ENCODE measurements at regions not wholly inside any gene's neighbourhood (a gene's known extent, or its start where the extent isn't known, plus 50 kb on each side); places are given as distances from the start of the nearest gene placed in this dataset.
A peak's percentile ranks its signal among the peaks of the same experiment; 100 is the strongest.

DNA sequence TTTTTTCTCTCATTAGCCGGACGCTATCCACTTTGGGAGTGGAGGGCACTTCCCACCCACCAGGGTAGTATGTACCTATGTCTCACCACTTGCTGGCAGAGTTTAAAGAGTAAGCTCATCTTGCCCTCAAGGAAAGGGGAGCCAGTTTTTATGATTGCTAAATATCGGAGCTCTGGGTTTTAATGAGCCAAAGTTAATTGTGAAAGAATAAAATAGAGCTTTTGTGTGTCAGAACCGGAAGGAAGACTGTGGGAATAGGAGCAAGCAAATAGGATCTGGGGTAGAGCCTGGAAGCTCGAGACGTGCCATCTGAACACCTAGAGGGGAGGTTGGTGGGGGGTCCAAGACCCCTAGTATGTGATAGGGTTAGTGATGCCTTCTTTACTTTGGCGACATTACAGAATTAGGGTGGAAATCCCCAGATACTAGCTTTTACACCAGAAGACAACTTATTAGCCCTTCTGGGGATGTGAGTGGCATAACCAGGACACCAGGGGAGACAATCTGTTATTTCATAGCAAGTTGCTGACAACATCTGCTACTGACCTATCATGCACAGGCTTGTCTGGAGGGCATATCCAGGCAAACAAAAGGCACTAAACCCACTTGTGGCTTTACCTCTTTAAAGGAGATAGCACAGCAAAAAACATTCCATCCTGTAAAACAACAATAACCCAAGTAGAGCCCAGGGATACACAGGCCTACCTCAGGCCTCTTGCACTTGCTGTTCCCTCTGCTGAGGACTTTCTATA lies 333.8 kb downstream of the ZNF621 start:
- no peak for DNase-seq (ENCODE audit: low read depth)

DNA sequence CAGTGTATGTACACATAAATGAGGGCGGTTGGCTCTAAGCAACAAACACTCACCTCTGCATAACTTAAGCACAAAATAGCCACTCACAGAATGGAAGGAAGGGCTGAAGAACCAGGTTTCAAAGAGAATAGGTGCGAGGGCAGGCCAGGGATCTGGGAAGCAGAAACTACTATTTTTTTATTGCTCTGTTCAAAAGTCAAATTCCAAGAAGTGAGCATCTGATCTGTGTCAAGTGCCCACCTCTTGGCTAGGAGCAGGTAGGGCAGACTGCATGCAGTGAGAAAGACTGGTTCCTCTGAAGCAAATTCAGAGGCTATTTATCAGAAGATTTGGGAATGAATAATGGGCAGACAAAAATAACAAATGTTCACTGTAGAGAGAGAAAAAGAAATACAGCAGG lies 336.4 kb upstream of the CTNNB1 start:
- DNase-seq (ENCODE audit: low read depth): no peak

DNA sequence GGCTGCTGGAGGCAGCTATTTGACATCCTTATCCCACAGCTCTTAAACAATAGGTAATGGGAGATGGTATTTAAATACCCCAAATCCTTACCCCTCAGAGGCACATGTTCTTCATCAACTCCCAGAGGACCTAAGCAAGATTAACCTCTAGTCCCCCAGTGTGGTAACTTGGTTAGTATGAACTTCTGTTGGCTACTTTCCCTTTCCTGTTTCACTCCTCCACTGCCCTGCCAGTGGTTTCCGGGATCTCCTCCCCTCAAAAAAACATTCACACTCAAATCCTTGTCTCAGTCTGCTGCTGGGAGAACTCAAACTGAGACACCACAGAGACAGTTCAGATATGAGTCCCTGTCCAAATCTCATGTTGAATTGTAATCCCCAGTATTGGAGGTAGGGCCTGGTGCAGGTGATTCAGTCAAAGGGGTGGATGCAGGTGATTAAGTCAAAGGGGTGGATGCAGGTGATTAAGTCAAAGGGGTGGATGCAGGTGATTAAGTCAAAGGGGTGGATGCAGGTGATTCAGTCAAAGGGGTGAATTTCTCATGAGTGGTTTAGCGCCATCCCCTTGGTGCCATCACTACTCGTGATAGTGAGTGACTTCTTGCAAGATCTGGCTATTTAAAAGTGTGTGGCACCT lies 335.0 kb upstream of the CTNNB1 start:
- DNase-seq (ENCODE audit: low read depth): no peak

DNA sequence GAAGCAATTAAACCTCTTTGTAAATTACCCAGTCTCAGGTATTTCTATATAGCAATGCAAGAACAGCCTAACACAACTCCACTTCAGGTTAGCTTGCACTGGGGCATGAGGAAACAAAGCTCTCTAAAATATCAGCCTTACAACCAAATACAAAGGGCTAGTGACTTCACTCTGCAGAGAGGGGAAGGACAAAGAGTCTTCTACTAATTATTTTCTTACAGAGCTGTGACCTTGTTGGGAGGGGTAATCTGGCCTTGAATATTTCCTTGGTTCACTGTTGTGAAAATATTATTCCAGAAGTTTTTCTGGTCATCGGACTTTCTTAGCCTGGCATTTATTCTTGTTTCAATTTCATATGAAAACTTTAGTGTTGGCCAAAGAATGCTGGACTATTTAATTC lies 334.4 kb upstream of the CTNNB1 start:
- DNase-seq (ENCODE audit: low read depth): no peak

DNA sequence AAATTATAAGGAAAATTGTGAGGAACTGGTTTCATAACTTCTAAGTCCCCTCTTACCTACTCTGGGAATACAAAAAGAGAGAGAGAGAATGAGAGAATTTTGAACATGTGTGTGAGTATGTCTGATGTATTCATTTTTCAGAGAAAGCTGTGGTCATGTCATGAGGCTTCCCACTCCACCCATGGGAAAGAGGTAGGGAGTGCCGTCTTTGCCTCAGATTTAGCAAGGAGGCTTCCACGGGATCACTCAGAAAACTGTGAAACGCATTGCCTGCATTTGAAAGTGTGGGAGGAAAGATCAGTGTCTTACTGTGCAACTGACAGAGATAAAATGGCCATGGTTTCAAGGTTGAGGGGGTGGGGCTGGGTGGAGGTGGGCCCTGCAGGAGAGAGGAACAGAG lies 331.5 kb upstream of the CTNNB1 start:
- DNase-seq (ENCODE audit: low read depth): no peak

- DNase-seq (ENCODE audit: low read depth): no peak
Observed at GRCh38 chr3:40869013-40869412, 330.3 kb upstream of the CTNNB1 start.

DNA sequence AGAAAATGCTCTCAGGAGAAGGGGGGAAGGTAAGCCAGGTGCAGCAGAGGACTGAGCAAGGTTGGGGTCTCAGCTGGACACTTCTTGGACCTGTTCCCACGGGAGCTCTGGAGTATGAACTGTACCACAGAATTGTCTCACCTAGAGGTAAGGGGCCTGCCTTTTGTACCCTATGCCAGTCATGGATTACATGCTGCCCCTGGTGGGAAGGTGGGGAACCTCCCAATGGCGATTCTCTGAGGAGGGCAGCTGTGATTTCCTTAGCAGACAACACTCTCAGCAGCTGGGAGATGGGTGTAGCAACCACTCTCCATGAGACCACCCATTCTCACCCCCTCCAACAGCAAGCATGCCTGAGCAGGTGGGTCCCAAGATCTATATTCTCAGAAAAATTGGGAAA lies 329.4 kb upstream of the CTNNB1 start:
- DNase-seq (ENCODE audit: low read depth): no peak

DNA sequence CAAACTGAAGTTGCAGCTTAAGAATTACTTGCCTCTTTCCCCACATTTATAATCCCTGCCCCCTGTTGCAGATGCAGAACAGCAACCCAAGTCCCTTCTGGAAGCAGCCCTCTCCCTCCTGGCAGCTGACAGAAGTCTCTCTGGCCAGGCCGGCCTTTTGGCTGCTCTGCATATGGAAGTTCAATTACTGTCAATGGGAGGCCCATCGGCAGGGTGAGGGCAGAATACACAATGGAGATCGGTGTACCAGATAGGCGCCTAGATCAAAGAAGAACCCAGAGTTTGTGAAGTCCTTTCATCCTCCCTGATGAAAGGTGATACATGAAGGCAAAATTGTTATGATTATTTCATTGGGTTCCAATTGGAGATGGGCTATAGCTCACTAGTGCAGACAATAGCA lies 327.9 kb upstream of the CTNNB1 start:
- no peak for DNase-seq (ENCODE audit: low read depth)

DNA sequence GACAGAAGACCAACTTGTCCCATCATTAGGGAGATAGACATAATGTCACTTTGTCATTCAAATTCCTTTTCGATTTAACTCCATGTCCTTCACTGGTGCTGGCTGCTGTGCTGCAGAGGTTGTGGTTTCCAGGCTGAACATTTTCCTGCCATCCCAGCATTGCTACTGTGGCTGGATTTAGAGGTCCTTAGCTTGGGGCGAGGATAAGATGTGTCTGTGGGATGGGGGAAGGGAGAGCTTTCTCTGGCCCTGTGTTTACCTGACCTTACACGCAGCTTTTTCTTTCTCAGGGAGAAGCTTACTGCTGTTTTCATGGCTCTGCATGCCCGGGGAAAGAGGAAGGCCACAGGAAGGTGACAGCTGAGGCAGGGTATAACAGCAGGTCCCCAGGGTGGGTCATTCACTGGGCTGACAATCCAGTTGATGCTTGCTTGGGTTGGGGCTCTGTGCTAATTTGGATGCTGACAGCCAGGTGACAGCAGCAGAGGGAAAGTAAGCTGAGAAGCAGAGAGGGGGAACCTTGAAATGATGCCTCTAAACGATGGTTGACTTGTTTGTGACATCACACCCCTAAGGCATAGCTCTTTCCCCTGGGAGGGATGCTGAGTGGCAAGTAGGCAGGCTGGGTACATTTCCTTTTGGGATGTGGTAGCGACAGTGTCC lies 326.9 kb upstream of the CTNNB1 start:
- DNase-seq (ENCODE audit: low read depth): no peak

- DNase-seq (ENCODE audit: low read depth): no peak
Observed at GRCh38 chr3:40873476-40873875, 325.8 kb upstream of the CTNNB1 start.

DNA sequence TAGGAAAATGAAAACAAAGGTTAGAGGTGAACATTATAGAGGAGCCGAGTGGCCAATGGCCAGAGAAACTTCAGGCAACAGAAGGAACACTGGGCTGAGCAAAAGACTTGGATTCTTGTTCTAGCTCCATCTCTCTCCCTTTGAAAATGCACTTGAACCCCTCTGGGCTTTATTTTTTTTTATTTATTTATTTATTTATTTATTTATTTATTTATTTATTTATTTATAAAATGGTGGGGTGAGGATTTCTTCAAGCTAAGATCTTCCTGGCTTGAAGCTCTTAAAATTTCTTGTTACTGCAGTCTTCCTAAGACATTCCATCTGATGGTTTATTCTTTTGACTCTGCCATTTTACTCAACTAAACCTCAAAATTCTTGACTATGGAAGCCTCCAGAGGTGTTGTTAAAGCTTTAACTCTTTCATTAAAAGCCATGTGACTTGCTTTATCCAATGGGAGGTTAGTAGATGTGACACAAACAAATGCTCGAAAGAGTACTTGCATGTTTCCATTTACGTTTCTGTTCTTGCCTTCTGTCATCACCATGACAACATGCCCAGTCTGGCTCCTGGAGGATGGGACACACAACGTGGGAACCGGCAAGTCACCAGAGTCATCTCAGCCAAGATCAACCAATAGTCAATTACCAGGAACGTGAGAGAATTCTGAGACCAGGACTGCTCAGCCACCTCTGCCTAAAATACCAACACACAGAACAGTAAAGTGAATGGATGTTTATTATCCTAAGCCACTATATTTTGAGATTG lies 325.2 kb upstream of the CTNNB1 start:
- no peak for DNase-seq (ENCODE audit: low read depth)

- DNase-seq (ENCODE audit: low read depth): no peak
Observed at GRCh38 chr3:40875581-40875980, 323.7 kb upstream of the CTNNB1 start.

DNA sequence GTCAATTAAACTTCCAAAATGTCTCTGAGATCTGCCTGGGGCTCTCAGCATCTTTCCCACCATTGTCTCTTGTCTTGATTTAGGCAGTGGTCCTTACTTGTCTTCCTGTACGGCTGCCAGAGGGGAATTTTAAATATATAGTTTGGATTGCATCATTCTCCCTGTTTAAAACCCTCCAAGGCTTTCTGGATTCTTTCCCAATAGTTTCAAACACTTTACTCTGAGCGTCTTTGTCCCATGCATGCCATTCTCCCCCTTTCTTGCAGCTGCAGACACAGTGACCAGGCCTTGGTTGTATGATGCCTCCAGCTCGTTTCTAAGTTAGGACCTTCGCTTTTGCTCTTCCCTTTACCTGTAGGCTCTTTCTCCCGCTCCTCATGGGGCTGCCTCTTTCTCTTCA lies 323.3 kb upstream of the CTNNB1 start:
- DNase-seq (ENCODE audit: low read depth): no peak

- no peak for DNase-seq (ENCODE audit: low read depth)
Observed at GRCh38 chr3:40876496-40876895, 322.8 kb upstream of the CTNNB1 start.

DNA sequence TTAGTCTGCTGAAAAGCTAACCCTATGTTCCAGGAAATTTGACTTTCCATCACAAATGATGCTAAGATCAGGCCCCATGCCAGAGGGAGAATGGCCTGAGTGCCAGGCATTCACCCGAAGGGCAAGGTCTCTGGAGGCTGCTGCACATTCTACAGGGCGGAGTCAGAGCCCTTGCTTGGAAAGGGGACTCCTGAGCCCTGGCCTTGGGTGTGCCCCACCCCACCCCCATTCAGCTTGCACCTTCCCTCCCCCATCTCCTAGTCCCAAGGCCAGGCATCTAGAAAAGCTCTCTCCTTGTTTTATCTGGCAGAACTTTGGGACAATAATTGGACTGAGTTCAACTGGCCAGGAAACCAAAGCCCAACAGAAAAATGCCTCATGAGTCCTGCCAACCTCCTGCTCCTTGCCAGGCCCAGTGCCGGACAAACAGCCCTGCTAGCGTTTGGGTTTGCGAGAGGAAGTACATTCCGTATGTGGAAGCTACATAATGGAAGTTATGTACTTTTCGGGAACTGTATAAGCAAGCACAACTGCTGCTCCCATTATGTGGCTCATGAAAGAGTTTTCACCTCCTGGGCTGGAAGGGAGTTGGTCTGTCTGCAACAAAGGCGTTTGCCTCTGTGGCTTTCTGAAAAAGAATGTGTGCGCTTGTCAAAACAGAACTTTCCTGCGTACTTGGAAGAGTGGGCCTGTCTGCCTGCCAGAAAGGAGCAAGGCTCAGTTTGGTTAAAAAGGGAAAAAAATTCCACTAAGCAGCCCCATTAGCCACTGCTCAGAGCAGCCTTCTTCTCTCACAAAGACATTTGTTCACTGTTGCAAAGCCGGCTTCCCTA lies 321.5 kb upstream of the CTNNB1 start:
- no peak for DNase-seq (ENCODE audit: low read depth)

- no peak for DNase-seq (ENCODE audit: low read depth)
Observed at GRCh38 chr3:40878464-40878905, 320.8 kb upstream of the CTNNB1 start.

- DNase-seq (ENCODE audit: low read depth): no peak
Observed at GRCh38 chr3:40885430-40885829, 313.9 kb upstream of the CTNNB1 start.

DNA sequence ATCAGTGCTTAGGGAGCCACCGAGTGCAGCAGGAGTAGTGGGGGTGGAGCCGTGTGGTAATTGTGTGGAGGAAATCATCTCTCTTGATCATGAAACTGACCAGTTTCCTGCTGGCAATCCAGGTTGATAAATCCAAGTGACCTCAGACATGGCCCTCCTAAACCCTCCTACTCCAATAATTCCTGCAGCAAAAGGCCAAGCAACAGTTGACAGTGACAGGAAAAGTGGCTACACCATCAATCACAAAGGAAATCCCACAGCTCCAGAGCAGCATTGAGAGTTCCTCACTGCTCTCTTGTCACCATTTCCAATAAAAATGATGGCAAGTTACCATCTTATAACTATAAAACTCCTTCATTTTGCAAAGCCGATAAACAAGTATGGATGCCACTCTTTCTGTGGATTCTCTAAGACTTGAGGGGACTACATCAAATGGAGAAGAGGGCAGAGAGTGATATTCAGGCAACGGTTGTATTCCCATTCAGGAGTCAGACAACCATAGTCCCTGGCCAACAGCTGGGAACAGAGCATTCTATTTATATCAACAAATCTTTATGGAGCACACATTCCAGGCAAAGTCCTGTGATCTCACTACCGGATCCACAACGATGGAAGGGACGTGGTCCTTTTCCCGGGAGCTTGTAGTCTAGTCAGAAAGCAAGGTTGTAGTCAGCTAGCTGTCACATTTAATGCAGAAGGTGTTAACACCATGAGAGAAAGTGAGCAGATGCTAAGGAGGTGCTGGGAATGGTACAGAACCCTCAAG lies 312.5 kb upstream of the CTNNB1 start:
- DNase-seq (ENCODE audit: low read depth): no peak

DNA sequence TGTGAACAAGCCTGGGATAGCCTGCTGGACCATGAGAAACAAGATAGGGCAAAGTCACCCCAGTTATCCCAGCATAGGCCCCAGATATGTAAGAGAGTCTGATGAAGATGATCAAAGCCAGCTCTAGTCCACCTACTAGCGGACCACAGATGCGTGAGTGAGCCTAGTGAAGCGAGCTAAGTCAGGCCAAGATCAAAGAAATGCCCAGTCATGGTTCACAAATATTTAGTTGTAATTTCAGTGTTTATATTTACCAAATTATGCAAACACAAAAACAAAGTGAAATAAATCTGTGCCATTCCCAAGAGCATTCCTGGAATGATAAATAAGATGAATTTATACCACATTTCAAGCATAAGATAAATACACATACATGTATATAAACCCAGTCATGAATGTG lies 308.1 kb upstream of the CTNNB1 start:
- no peak for DNase-seq (ENCODE audit: low read depth)

- no peak for DNase-seq (ENCODE audit: low read depth)
Observed at GRCh38 chr3:40895109-40895508, 304.2 kb upstream of the CTNNB1 start.

DNA sequence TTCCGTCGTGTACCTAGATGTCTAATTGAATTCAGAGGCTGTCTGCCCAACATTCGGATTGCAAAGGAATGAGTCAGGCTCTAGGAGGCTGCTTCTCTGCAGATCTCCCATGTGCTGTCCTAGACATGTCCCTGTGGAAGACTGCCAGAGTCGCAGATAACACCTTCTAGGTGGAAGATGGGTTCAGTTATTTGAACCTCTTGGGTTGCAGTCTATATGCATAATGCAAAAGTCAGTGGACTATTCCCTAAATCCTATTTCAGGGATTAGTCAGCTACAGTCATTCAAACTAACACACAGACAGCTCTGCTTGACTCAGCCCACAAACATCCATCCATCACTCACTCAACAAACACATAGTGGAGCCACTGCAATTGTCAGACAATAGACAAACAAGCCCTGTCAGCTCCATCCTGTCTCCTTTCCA lies 300.0 kb upstream of the CTNNB1 start:
- DNase-seq (ENCODE audit: low read depth): peak; percentile 19

Measured in HS-5 (cell line).